ENCODE measurements at regions not wholly inside any gene's neighbourhood (a gene's known extent, or its start where the extent isn't known, plus 50 kb on each side); places are given as distances from the start of the nearest gene placed in this dataset.

GRCh38 chr20:52798124-52798523, 174.0 kb upstream of the TSHZ2 start:
- ATAC-seq (ENCODE audit: low read depth), result no peak
- H3K4me1 Mint-ChIP-seq, result no peaks in the 10 kb centered on the region

GRCh38 chr20:52794853-52795252, 177.3 kb upstream of the TSHZ2 start:
- H3K4me1 Mint-ChIP-seq, result no peaks in the 10 kb centered on the region
- DNase-seq (ENCODE audit: low spot score in 2 of 2) (no peak), ATAC-seq (ENCODE audit: low read depth) (no peak)
- H3K36me3 Mint-ChIP-seq, result no peaks in the 10 kb centered on the region
- no peak overlapping the region for H3K27ac Mint-ChIP-seq
- H3K27me3 Mint-ChIP-seq, result peaks cover 4% of the 10 kb centered on the region
- no peaks in the 10 kb centered on the region for H3K9me3 Mint-ChIP-seq
- no peak overlapping the region for H3K4me3 Mint-ChIP-seq

More at GRCh38 chr20:52798124-52798523, 174.0 kb upstream of the TSHZ2 start:
- Mint-ChIP-seq H3K36me3 (no peaks in the 10 kb centered on the region), H3K9me3 (no peaks in the 10 kb centered on the region), H3K4me3 (no peak overlapping the region), H3K27ac (no peak overlapping the region), H3K27me3 (peaks cover 4% of the 10 kb centered on the region)
- DNase-seq (ENCODE audit: low spot score in 2 of 2), result no peak

- H3K27me3 Mint-ChIP-seq, result peaks cover 6% of the 10 kb centered on the region
- no peaks in the 10 kb centered on the region for H3K9me3 Mint-ChIP-seq
- no peaks in the 10 kb centered on the region for H3K36me3 Mint-ChIP-seq
- no peak for DNase-seq (ENCODE audit: low spot score in 2 of 2)
- H3K4me1 Mint-ChIP-seq, result no peaks in the 10 kb centered on the region
- no peak overlapping the region for H3K4me3 Mint-ChIP-seq
- no peak for ATAC-seq (ENCODE audit: low read depth)
- H3K27ac Mint-ChIP-seq, result no peak overlapping the region
These were observed 178.7 kb upstream of the TSHZ2 start for GRCh38 chr20:52793339-52793963.

- peaks cover 9% of the 10 kb centered on the region for H3K27me3 Mint-ChIP-seq
- no peaks in the 10 kb centered on the region for H3K9me3 Mint-ChIP-seq
- H3K4me1 Mint-ChIP-seq, result no peaks in the 10 kb centered on the region
- H3K27ac Mint-ChIP-seq, result no peak overlapping the region
- no peaks in the 10 kb centered on the region for H3K36me3 Mint-ChIP-seq
- H3K4me3 Mint-ChIP-seq, result no peak overlapping the region
- ATAC-seq (ENCODE audit: low read depth) (no peak), DNase-seq (ENCODE audit: low spot score in 2 of 2) (no peak)
These were observed 181.1 kb upstream of the TSHZ2 start for GRCh38 chr20:52791091-52791490.

- Mint-ChIP-seq H3K9me3 (no peaks in the 10 kb centered on the region), H3K4me3 (no peak overlapping the region), H3K27ac (no peak overlapping the region), H3K36me3 (no peaks in the 10 kb centered on the region), H3K4me1 (no peaks in the 10 kb centered on the region), H3K27me3 (peaks cover 9% of the 10 kb centered on the region)
- no peak for ATAC-seq (ENCODE audit: low read depth)
- no peak for DNase-seq (ENCODE audit: low spot score in 2 of 2)
These were observed 182.4 kb upstream of the TSHZ2 start for GRCh38 chr20:52789716-52790115.

GRCh38 chr20:52787962-52788361, 184.2 kb upstream of the TSHZ2 start:
- no peak overlapping the region for H3K27ac Mint-ChIP-seq
- DNase-seq (ENCODE audit: low spot score in 2 of 2), result no peak
- no peaks in the 10 kb centered on the region for H3K4me1 Mint-ChIP-seq

GRCh38 chr20:52787216-52787615, 184.9 kb upstream of the TSHZ2 start:
- Mint-ChIP-seq H3K27me3 (peaks cover 8% of the 10 kb centered on the region), H3K9me3 (no peaks in the 10 kb centered on the region), H3K4me1 (no peaks in the 10 kb centered on the region), H3K36me3 (no peaks in the 10 kb centered on the region), H3K4me3 (no peak overlapping the region), H3K27ac (no peak overlapping the region)
- no peak for DNase-seq (ENCODE audit: low spot score in 2 of 2)
- ATAC-seq (ENCODE audit: low read depth), result no peak

More at GRCh38 chr20:52787962-52788361, 184.2 kb upstream of the TSHZ2 start:
- peaks cover 8% of the 10 kb centered on the region for H3K27me3 Mint-ChIP-seq
- ATAC-seq (ENCODE audit: low read depth), result no peak
- H3K4me3 Mint-ChIP-seq, result no peak overlapping the region
- no peaks in the 10 kb centered on the region for H3K36me3 Mint-ChIP-seq
- no peaks in the 10 kb centered on the region for H3K9me3 Mint-ChIP-seq

GRCh38 chr20:52785679-52786078, 186.5 kb upstream of the TSHZ2 start:
- no peaks in the 10 kb centered on the region for H3K36me3 Mint-ChIP-seq
- H3K27me3 Mint-ChIP-seq, result peaks cover 8% of the 10 kb centered on the region
- no peak overlapping the region for H3K27ac Mint-ChIP-seq
- no peak for DNase-seq (ENCODE audit: low spot score in 2 of 2)
- H3K4me3 Mint-ChIP-seq, result no peak overlapping the region
- ATAC-seq (ENCODE audit: low read depth), result no peak
- no peaks in the 10 kb centered on the region for H3K9me3 Mint-ChIP-seq
- no peaks in the 10 kb centered on the region for H3K4me1 Mint-ChIP-seq

- Mint-ChIP-seq H3K9me3 (no peaks in the 10 kb centered on the region), H3K27ac (no peak overlapping the region), H3K4me1 (no peaks in the 10 kb centered on the region), H3K36me3 (no peaks in the 10 kb centered on the region), H3K4me3 (no peak overlapping the region), H3K27me3 (peaks cover 10% of the 10 kb centered on the region)
- ATAC-seq (ENCODE audit: low read depth) (no peak), DNase-seq (ENCODE audit: low spot score in 2 of 2) (no peak)
These were observed 188.4 kb upstream of the TSHZ2 start for GRCh38 chr20:52783769-52784168.

- Mint-ChIP-seq H3K4me3 (no peak overlapping the region), H3K9me3 (no peaks in the 10 kb centered on the region), H3K36me3 (no peaks in the 10 kb centered on the region), H3K27me3 (peaks cover 5% of the 10 kb centered on the region), H3K27ac (no peak overlapping the region), H3K4me1 (no peaks in the 10 kb centered on the region)
- ATAC-seq (ENCODE audit: low read depth) (no peak), DNase-seq (ENCODE audit: low spot score in 2 of 2) (no peak)
These were observed 191.7 kb upstream of the TSHZ2 start for GRCh38 chr20:52780462-52780861.

GRCh38 chr20:52779125-52779524, 193.0 kb upstream of the TSHZ2 start:
- Mint-ChIP-seq H3K36me3 (no peaks in the 10 kb centered on the region), H3K4me3 (no peak overlapping the region), H3K27ac (no peak overlapping the region), H3K9me3 (no peaks in the 10 kb centered on the region), H3K4me1 (no peaks in the 10 kb centered on the region), H3K27me3 (peaks cover 7% of the 10 kb centered on the region)
- ATAC-seq (ENCODE audit: low read depth) (no peak), DNase-seq (ENCODE audit: low spot score in 2 of 2) (no peak)

- no peaks in the 10 kb centered on the region for H3K4me1 Mint-ChIP-seq
- ATAC-seq (ENCODE audit: low read depth), result no peak
These were observed 195.0 kb upstream of the TSHZ2 start for GRCh38 chr20:52777171-52777570.

GRCh38 chr20:52775786-52776185, 196.4 kb upstream of the TSHZ2 start:
- peaks cover 8% of the 10 kb centered on the region for H3K27me3 Mint-ChIP-seq
- DNase-seq (ENCODE audit: low spot score in 2 of 2), result no peak
- no peaks in the 10 kb centered on the region for H3K4me1 Mint-ChIP-seq
- no peak overlapping the region for H3K4me3 Mint-ChIP-seq
- H3K9me3 Mint-ChIP-seq, result no peaks in the 10 kb centered on the region
- H3K27ac Mint-ChIP-seq, result no peak overlapping the region
- no peak for ATAC-seq (ENCODE audit: low read depth)
- H3K36me3 Mint-ChIP-seq, result no peaks in the 10 kb centered on the region

More at GRCh38 chr20:52777171-52777570, 195.0 kb upstream of the TSHZ2 start:
- no peak overlapping the region for H3K4me3 Mint-ChIP-seq
- H3K27me3 Mint-ChIP-seq, result peaks cover 7% of the 10 kb centered on the region
- no peaks in the 10 kb centered on the region for H3K9me3 Mint-ChIP-seq
- no peak for DNase-seq (ENCODE audit: low spot score in 2 of 2)
- H3K36me3 Mint-ChIP-seq, result no peaks in the 10 kb centered on the region
- no peak overlapping the region for H3K27ac Mint-ChIP-seq

- Mint-ChIP-seq H3K4me3 (no peak overlapping the region), H3K36me3 (no peaks in the 10 kb centered on the region), H3K4me1 (no peaks in the 10 kb centered on the region), H3K27me3 (peaks cover 1% of the 10 kb centered on the region), H3K27ac (no peak overlapping the region), H3K9me3 (no peaks in the 10 kb centered on the region)
- ATAC-seq (ENCODE audit: low read depth) (no peak), DNase-seq (ENCODE audit: low spot score in 2 of 2) (no peak)
These were observed 203.5 kb upstream of the TSHZ2 start for GRCh38 chr20:52768694-52769093.

GRCh38 chr20:52766645-52767435, 205.3 kb upstream of the TSHZ2 start:
- H3K4me3 Mint-ChIP-seq, result no peak overlapping the region
- H3K9me3 Mint-ChIP-seq, result no peaks in the 10 kb centered on the region
- no peak overlapping the region for H3K27ac Mint-ChIP-seq
- DNase-seq (ENCODE audit: low spot score in 2 of 2) (no peak), ATAC-seq (ENCODE audit: low read depth) (no peak)
- no peaks in the 10 kb centered on the region for H3K36me3 Mint-ChIP-seq
- no peaks in the 10 kb centered on the region for H3K4me1 Mint-ChIP-seq
- peaks cover under 1% of the 10 kb centered on the region for H3K27me3 Mint-ChIP-seq
